IPS-18a (cell line): ENCODE measurements at regions not wholly inside any gene's neighbourhood (a gene's known extent, or its start where the extent isn't known, plus 50 kb on each side); places are given as distances from the start of the nearest gene placed in this dataset.
"Not testable (repeated sequence)": the region's sequence is repeated elsewhere in the genome, so short reads cannot be mapped to it uniquely, and the experiment has no call there.

Source experiments
- H3K27ac ChIP-seq: one replicate; pipeline ENCODE4 v1.5.1; 2013; ENCODE audit warnings: low read length
- H3K27me3 ChIP-seq: one replicate; pipeline ENCODE4 v1.6.1; 2013; ENCODE audit warnings: mild to moderate bottlenecking, low read length; ENCODE audit not compliant: control insufficient read depth, insufficient read depth
- H3K36me3 ChIP-seq: one replicate; pipeline ENCODE4 v1.6.1; 2013; ENCODE audit warnings: low read depth, low read length; ENCODE audit not compliant: control insufficient read depth
- H3K4me1 ChIP-seq: one replicate; pipeline ENCODE4 v1.6.1; 2013; ENCODE audit warnings: low read depth, low read length; ENCODE audit not compliant: control insufficient read depth
- H3K4me3 ChIP-seq: one replicate; pipeline ENCODE4 v1.5.1; 2013; ENCODE audit warnings: low read length
- H3K9ac ChIP-seq: one replicate; pipeline ENCODE4 v1.6.1; 2013; ENCODE audit warnings: mild to moderate bottlenecking, low read length, moderate library complexity
- H3K9me3 ChIP-seq: one replicate; pipeline ENCODE4 v1.6.1; 2013; ENCODE audit warnings: low read depth, low read length; ENCODE audit not compliant: control insufficient read depth

DNA sequence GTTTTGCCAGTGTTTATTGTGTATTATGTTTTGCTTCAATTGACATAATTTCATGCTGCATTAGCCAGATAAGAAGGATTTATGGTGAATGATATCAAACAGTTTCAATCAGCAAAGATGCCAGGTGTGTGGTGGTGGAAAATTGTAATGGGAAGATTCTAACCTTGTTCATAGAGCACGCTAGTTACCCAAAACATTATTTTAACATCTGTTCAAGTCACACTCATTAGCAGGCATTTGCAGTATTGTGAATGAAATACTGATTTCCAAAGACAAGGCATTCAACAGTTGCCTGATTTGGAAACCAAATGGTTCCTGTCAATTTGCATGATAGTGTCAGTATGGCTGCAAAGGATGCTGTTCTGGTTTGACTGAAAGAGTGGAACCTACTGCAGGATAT, 129.7 kb downstream of the EPC1 start:
- Histone ChIP-seq H3K27ac (no peak overlapping the region), H3K36me3 (no peaks in the 10 kb centered on the region), H3K9ac (no peak overlapping the region), H3K27me3 (no peaks in the 10 kb centered on the region), H3K9me3 (peaks cover 6% of the 10 kb centered on the region), H3K4me3 (no peak overlapping the region), H3K4me1 (peaks cover 5% of the 10 kb centered on the region)

DNA sequence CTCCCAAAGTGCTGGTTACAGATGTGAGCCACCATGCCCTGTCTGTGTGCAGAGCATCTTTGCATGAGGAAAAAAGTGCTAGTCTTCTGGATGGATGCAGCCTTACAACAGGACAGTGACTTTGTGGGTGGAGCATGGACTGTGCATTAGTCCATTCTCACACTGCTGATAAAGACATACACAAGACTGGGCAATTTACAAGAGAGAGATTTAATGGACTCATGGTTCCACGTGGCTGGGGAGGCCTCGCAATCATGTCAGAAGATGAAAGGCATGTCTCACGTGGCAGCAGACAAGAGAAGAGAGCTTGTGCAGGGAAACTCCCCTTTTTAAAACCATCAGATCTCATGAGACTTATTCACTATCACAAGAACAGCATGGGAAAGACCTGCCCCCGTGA, 133.1 kb downstream of the EPC1 start:
- not testable (repeated sequence) for H3K36me3 ChIP-seq, H3K4me1 ChIP-seq, H3K27me3 ChIP-seq, H3K4me3 ChIP-seq, H3K27ac ChIP-seq, H3K9ac ChIP-seq, H3K9me3 ChIP-seq

- Histone ChIP-seq H3K4me1 (no peaks in the 10 kb centered on the region), H3K27me3 (no peaks in the 10 kb centered on the region)
Measured at GRCh38 chr10:32211046-32211363, 136.0 kb downstream of the EPC1 start.

DNA sequence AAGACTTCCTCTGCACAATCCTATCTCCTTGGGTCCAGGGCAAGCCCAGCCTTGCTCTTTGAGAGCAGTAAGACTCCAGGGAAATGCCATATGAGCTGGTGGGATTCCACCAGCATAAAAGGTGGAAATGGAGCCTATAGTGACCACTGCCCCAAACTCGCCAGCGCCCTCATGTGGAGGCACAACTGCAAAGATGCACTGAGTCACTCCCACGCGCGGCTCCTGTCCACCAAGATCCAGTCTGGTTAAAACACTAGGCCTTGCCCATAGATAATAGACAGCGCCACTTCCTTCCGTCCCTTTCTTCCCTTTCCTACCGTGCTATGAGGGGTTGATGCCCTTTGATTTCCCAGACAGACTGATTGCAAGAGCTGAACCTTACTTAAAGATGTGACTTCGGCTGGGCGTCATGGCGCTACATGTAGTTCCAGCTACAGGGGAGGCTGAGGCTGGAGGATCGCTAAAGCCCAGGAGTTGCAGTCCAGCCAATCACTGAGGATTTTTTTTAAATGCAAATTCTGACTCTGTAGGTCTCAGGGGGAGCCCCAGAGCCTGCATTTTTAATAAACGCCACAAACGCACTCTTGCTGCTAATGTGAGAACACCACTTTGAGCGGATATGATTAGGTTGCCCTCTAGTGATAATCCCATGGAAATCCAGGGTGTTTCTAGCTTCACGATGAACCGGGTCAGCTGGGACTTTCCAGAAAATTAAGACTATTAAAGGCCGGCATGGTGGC, 136.5 kb downstream of the EPC1 start:
- Histone ChIP-seq H3K4me3 (no peak overlapping the region), H3K27me3 (no peaks in the 10 kb centered on the region), H3K4me1 (no peaks in the 10 kb centered on the region), H3K9ac (no peak overlapping the region), H3K9me3 (no peaks in the 10 kb centered on the region), H3K27ac (no peak overlapping the region), H3K36me3 (no peaks in the 10 kb centered on the region)

More at GRCh38 chr10:32211046-32211363, 136.0 kb downstream of the EPC1 start:
- Histone ChIP-seq H3K9me3 (no peaks in the 10 kb centered on the region), H3K27ac (no peak overlapping the region), H3K9ac (no peak overlapping the region), H3K4me3 (no peak overlapping the region), H3K36me3 (no peaks in the 10 kb centered on the region)

- H3K9ac ChIP-seq, H3K4me3 ChIP-seq, H3K9me3 ChIP-seq, H3K27ac ChIP-seq, H3K27me3 ChIP-seq, H3K36me3 ChIP-seq, H3K4me1 ChIP-seq: not testable (repeated sequence)
Measured at GRCh38 chr10:32208005-32208404, 139.0 kb downstream of the EPC1 start.

DNA sequence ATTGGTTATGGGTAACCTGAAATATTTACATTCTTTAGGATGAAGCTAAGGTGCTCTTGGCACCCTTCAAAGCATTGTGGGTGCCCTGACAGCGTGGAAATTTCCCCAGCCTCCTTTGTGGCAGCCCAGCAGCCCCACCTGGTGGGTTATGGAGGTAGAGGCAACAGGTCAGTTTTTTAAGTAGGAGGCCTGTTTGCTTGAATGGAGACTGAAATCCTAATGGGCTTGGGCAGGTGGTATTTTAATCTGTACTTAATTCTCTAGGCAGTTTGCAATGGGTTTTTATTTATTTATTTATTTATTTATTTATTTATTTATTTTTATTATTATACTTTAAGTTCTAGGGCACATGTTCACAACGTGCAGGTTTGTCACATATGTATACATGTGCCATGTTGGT, 139.4 kb downstream of the EPC1 start:
- H3K27ac ChIP-seq: no peak overlapping the region
- H3K4me3 ChIP-seq: no peak overlapping the region
- H3K36me3 ChIP-seq: no peaks in the 10 kb centered on the region
- no peaks in the 10 kb centered on the region for H3K9me3 ChIP-seq
- no peaks in the 10 kb centered on the region for H3K27me3 ChIP-seq
- no peaks in the 10 kb centered on the region for H3K4me1 ChIP-seq
- H3K9ac ChIP-seq: no peak overlapping the region

GRCh38 chr10:32205670-32206069, 141.3 kb downstream of the EPC1 start:
- Histone ChIP-seq H3K9me3 (no peaks in the 10 kb centered on the region), H3K4me1 (no peaks in the 10 kb centered on the region), H3K9ac (no peak overlapping the region), H3K36me3 (no peaks in the 10 kb centered on the region), H3K27me3 (no peaks in the 10 kb centered on the region), H3K4me3 (no peak overlapping the region), H3K27ac (no peak overlapping the region)

GRCh38 chr10:32204606-32205005, 142.4 kb downstream of the EPC1 start:
- Histone ChIP-seq H3K4me1 (no peaks in the 10 kb centered on the region), H3K9me3 (no peaks in the 10 kb centered on the region), H3K27me3 (no peaks in the 10 kb centered on the region), H3K9ac (no peak overlapping the region), H3K27ac (no peak overlapping the region), H3K4me3 (no peak overlapping the region), H3K36me3 (no peaks in the 10 kb centered on the region)

GRCh38 chr10:32199714-32200394, 143.6 kb upstream of the KIF5B start:
- Histone ChIP-seq H3K27ac (no peak overlapping the region), H3K27me3 (no peaks in the 10 kb centered on the region), H3K9me3 (no peaks in the 10 kb centered on the region), H3K36me3 (no peaks in the 10 kb centered on the region), H3K9ac (no peak overlapping the region), H3K4me1 (no peaks in the 10 kb centered on the region), H3K4me3 (no peak overlapping the region)

DNA sequence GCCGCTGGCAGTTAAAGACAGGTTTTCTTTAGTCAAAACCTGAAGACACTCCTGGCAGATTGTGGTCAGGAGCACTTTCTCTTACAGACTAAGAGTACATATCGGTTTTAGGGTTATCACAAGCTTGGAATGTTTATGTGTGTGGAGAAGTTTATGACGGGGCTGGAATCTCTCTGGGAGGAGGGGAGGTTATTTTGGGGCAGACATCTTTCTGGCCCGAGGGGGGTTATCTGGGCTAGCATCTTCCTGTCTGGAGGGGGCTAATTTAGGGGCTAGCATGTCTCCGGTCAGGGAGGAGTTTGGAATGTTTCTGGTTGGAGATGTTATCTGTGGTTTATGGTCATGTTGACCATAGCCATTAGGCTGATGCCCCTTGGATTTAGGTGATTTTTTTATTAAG, 141.2 kb upstream of the KIF5B start:
- H3K27ac ChIP-seq: no peak overlapping the region
- no peaks in the 10 kb centered on the region for H3K36me3 ChIP-seq
- no peak overlapping the region for H3K4me3 ChIP-seq
- no peaks in the 10 kb centered on the region for H3K27me3 ChIP-seq
- no peak overlapping the region for H3K9ac ChIP-seq
- no peaks in the 10 kb centered on the region for H3K9me3 ChIP-seq
- no peaks in the 10 kb centered on the region for H3K4me1 ChIP-seq

GRCh38 chr10:32190890-32191491, 134.8 kb upstream of the KIF5B start:
- Histone ChIP-seq H3K4me3 (no peak overlapping the region), H3K27ac (no peak overlapping the region), H3K36me3 (no peaks in the 10 kb centered on the region), H3K9ac (no peak overlapping the region), H3K9me3 (no peaks in the 10 kb centered on the region), H3K27me3 (no peaks in the 10 kb centered on the region), H3K4me1 (no peaks in the 10 kb centered on the region)
